ENCODE measurements at regions not wholly inside any gene's neighbourhood (a gene's known extent, or its start where the extent isn't known, plus 50 kb on each side); places are given as distances from the start of the nearest gene placed in this dataset.

DNA sequence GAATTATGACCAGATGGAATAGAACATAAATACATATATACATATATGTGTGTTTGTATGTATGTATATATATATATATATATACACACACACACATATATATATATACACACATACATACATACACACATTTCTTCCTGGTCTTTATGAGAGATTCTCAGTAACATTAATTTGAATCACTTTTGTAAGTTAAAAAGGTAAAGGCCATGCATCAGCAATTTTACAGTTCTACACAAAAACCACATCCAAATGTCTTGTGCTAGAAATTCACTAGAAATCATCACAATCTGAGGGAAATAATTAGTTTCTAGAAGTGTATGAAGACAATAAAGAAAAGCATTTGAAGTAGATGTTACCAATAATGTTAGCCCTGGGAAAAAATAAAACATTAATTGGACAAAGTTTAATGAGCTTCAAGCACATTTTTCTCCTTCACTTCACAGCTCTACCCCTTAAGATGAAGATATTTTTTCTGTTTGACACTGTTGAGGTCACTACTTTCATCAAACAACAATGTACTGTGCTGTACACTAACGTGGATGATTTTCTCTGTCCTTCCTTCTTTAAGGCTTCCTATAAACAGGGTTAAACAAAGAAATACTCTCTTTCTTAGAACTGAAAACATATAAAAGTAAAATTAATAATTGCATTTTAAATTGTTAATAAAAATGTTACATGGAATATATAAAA, 189.2 kb upstream of the NR4A3 start:
- Histone ChIP-seq H2BK20ac (ENCODE audit: low read depth, low read length, poor library complexity, severe bottlenecking) (no peak overlapping the region), H3K79me1 (ENCODE audit: insufficient read depth, low read depth, low read length, poor library complexity, severe bottlenecking) (no peaks in the 10 kb centered on the region), H4K8ac (replicated peaks; ENCODE audit: insufficient read length, low read depth, low read length) (no peak overlapping the region), H2AFZ (ENCODE audit: low read length) (no peak overlapping the region), H3K4me2 (ENCODE audit: insufficient read depth, insufficient read length, low read length) (no peak overlapping the region), H3K4me1 (ENCODE audit: insufficient read depth, low read length) (no peaks in the 10 kb centered on the region; the same call in 1 of the 2 replicates), H3K9ac (ENCODE audit: extremely low read depth, insufficient read length, low read length) (no peak overlapping the region), H2BK12ac (ENCODE audit: insufficient read length, low read depth, low read length) (no peak overlapping the region), H3K4ac (ENCODE audit: low read depth, low read length) (no peak overlapping the region), H3K56ac (ENCODE audit: insufficient read length, low read depth, low read length) (no peak overlapping the region), H3K23me2 (ENCODE audit: insufficient read length, low read depth, low read length, poor library complexity, severe bottlenecking) (no peaks in the 10 kb centered on the region), H3K14ac (ENCODE audit: insufficient read depth, low read length) (no peak overlapping the region), H3K79me2 (ENCODE audit: insufficient read depth, low read length) (no peaks in the 10 kb centered on the region), H3K18ac (ENCODE audit: insufficient read length, low read depth, low read length) (no peak overlapping the region), H2BK5ac (ENCODE audit: insufficient read length, low read length) (no peak overlapping the region), H3T11ph (ENCODE audit: low read length) (no peak overlapping the region), H2AK5ac (ENCODE audit: insufficient read length, low read length) (no peak overlapping the region), H3K9me3 (ENCODE audit: control insufficient read depth, low read depth, low read length) (no peaks in the 10 kb centered on the region), H3K27ac (ENCODE audit: insufficient read length, low read depth, low read length) (no peak overlapping the region), H3K23ac (ENCODE audit: insufficient read length, low read depth, low read length) (no peak overlapping the region), H3K27me3 (ENCODE audit: insufficient read depth, low read length) (no peaks in the 10 kb centered on the region), H2BK120ac (ENCODE audit: low read depth, low read length, poor library complexity, severe bottlenecking) (no peak overlapping the region), H2BK15ac (ENCODE audit: low read depth, low read length) (no peak overlapping the region), H4K5ac (ENCODE audit: insufficient read length, low read depth, low read length) (no peak overlapping the region), H4K91ac (ENCODE audit: insufficient read length, low read depth, low read length) (no peak overlapping the region), H4K20me1 (ENCODE audit: control insufficient read depth, insufficient read depth, insufficient read length) (no peaks in the 10 kb centered on the region)
- TF ChIP-seq, protein P1, sequence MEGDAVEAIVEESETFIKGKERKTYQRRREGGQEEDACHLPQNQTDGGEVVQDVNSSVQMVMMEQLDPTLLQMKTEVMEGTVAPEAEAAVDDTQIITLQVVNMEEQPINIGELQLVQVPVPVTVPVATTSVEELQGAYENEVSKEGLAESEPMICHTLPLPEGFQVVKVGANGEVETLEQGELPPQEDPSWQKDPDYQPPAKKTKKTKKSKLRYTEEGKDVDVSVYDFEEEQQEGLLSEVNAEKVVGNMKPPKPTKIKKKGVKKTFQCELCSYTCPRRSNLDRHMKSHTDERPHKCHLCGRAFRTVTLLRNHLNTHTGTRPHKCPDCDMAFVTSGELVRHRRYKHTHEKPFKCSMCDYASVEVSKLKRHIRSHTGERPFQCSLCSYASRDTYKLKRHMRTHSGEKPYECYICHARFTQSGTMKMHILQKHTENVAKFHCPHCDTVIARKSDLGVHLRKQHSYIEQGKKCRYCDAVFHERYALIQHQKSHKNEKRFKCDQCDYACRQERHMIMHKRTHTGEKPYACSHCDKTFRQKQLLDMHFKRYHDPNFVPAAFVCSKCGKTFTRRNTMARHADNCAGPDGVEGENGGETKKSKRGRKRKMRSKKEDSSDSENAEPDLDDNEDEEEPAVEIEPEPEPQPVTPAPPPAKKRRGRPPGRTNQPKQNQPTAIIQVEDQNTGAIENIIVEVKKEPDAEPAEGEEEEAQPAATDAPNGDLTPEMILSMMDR (conservative IDR thresholded peaks at IDR 0.05), result no peak
- WGBS (ENCODE audit: extremely low coverage, insufficient read length, low lambda C conversion rate), result no CpG with 5 or more reads among the region's 1 CpG
- no peak overlapping the region for H3K4me3 Mint-ChIP-seq
- H3K4me1 Mint-ChIP-seq, result peaks cover 3 to 5% of the 10 kb centered on the region in 2 experiments; a peak in 1 of 4 replicates
- no peaks in the 10 kb centered on the region for H3K36me3 Mint-ChIP-seq (ENCODE audit: insufficient read depth in 1 of 3, low read depth in 3 of 3)
- H3K27ac Mint-ChIP-seq, result no peak overlapping the region
- no peak for DNase-seq
- H3K9me3 Mint-ChIP-seq, result no peaks in the 10 kb centered on the region
- no peaks in the 10 kb centered on the region for H3K27me3 Mint-ChIP-seq (ENCODE audit: low read depth)
